Activated naive CD8-positive, alpha-beta T cell treated with anti-CD3 and anti-CD28 coated beads, Interleukin-2, amount 50 U/mL, for 24 hours (primary cell): ENCODE measurements at regions not wholly inside any gene's neighbourhood (a gene's known extent, or its start where the extent isn't known, plus 50 kb on each side); places are given as distances from the start of the nearest gene placed in this dataset.

Experiments
- ATAC-seq: fragments of 150-1000 bp; cut with Tn5 transposase; one replicate; pipeline ENCODE4 v1.10.0; 2021
- DNase-seq: peaks from one replicate; pipeline ENCODE4 v3.0.0; 2021
- H3K27ac Mint-ChIP-seq: one replicate; pipeline ENCODE4 v1.8.0; 2021; ENCODE audit warnings: mild to moderate bottlenecking, mixed read lengths
- H3K27me3 Mint-ChIP-seq: one replicate; pipeline ENCODE4 v1.8.0; 2021; ENCODE audit warnings: mixed read lengths
- H3K36me3 Mint-ChIP-seq: one replicate; pipeline ENCODE4 v1.8.0; 2021; ENCODE audit warnings: low read depth, mixed read lengths
- H3K4me1 Mint-ChIP-seq: one replicate; pipeline ENCODE4 v1.8.0; 2021; ENCODE audit warnings: mixed read lengths
- H3K4me3 Mint-ChIP-seq: one replicate; pipeline ENCODE4 v1.8.0; 2021; ENCODE audit warnings: mild to moderate bottlenecking, moderate library complexity, mixed read lengths
- H3K9me3 Mint-ChIP-seq: one replicate; pipeline ENCODE4 v1.8.0; 2021; ENCODE audit warnings: mixed read lengths

GRCh38 chr3:42037318-42037945 is 53.7 kb upstream of the TRAK1 start:
- Mint-ChIP-seq H3K4me3 (no peak overlapping the region), H3K27ac (no peak overlapping the region), H3K27me3 (no peaks in the 10 kb centered on the region), H3K9me3 (no peaks in the 10 kb centered on the region), H3K4me1 (peaks cover 27% of the 10 kb centered on the region), H3K36me3 (peaks cover 16% of the 10 kb centered on the region)
- ATAC-seq (peak; percentile 31), DNase-seq (no peak)

DNA sequence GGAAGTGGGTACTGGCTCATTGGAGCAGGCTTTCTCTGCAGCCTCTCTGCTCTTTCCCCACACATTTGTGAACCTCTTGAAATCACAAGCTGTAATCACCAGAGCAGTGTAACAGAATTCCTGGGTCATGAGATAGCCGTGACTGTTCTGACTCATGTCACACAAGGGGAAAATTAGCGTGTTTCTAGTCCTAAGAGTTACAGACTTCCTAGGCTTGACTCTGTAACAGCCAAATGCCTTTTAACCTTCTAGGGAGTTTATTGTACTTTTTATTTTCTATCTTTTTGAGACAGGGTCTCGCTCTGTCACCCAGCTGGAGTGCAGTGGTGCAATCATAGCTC is 54.7 kb upstream of the TRAK1 start:
- H3K9me3 Mint-ChIP-seq: no peaks in the 10 kb centered on the region
- H3K4me3 Mint-ChIP-seq: no peak overlapping the region
- H3K36me3 Mint-ChIP-seq: peaks cover 16% of the 10 kb centered on the region
- ATAC-seq (peak; percentile 9), DNase-seq (no peak)
- no peaks in the 10 kb centered on the region for H3K27me3 Mint-ChIP-seq
- peaks cover 34% of the 10 kb centered on the region for H3K4me1 Mint-ChIP-seq
- peak overlapping the region; percentile 61 for H3K27ac Mint-ChIP-seq

GRCh38 chr3:42035816-42036482 is 55.2 kb upstream of the TRAK1 start:
- DNase-seq: no peak
- peaks cover 34% of the 10 kb centered on the region for H3K4me1 Mint-ChIP-seq
- peak; percentile 18 for ATAC-seq

DNA sequence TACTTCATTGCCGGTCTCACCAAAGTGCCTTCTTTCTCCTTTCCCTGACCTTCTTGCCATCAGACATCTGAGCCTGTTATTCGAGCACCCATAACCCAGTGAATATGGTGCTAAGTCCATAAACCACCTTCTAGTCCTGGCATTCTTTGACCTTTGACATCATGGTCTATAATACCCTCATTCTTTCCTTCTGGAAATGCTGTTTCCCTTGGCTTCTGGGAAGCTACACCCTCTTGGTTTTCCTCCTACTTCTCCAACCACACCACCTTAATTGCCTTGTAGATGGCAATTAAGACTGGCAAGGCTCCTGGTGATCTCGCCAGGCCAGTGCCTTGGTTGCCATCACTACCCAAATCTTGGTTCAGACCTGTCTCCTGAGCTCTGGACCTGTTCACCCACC is 56.1 kb upstream of the TRAK1 start:
- peaks cover 16% of the 10 kb centered on the region for H3K36me3 Mint-ChIP-seq
- no peaks in the 10 kb centered on the region for H3K27me3 Mint-ChIP-seq
- no peaks in the 10 kb centered on the region for H3K9me3 Mint-ChIP-seq
- ATAC-seq (no peak), DNase-seq (no peak)
- no peak overlapping the region for H3K4me3 Mint-ChIP-seq
- no peak overlapping the region for H3K27ac Mint-ChIP-seq
- peaks cover 37% of the 10 kb centered on the region for H3K4me1 Mint-ChIP-seq

More at GRCh38 chr3:42035816-42036482, 55.2 kb upstream of the TRAK1 start:
- H3K27ac Mint-ChIP-seq: peak overlapping the region; percentile 61
- H3K27me3 Mint-ChIP-seq: no peaks in the 10 kb centered on the region
- no peaks in the 10 kb centered on the region for H3K9me3 Mint-ChIP-seq
- H3K4me3 Mint-ChIP-seq: no peak overlapping the region
- peaks cover 16% of the 10 kb centered on the region for H3K36me3 Mint-ChIP-seq

DNA sequence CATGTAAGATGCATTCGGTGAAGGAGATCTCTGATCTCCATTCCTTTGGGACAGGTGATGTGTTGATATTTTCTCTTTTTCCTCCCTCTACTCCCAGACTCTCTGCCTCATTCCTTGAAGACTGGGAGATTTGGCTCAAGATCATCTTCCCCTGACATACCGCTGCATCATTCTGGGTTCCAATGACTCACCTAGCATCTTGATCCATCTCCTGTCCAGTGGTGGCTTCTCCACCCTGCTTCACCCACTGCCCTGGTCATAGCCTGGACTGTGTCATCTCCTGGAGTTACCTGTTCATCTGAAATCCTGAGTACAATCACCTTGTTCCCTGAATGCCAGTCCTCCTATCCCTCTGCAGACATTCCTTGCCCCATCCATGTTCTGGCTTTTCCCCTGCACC is 57.4 kb upstream of the TRAK1 start:
- ATAC-seq (no peak), DNase-seq (no peak)
- H3K36me3 Mint-ChIP-seq: peaks cover 17% of the 10 kb centered on the region
- H3K4me1 Mint-ChIP-seq: peaks cover 46% of the 10 kb centered on the region
- H3K27me3 Mint-ChIP-seq: no peaks in the 10 kb centered on the region
- H3K9me3 Mint-ChIP-seq: peaks cover 1% of the 10 kb centered on the region
- H3K4me3 Mint-ChIP-seq: no peak overlapping the region
- H3K27ac Mint-ChIP-seq: peak overlapping the region; percentile 35

- Mint-ChIP-seq H3K27me3 (no peaks in the 10 kb centered on the region), H3K4me1 (peaks cover 50% of the 10 kb centered on the region)
Observed at GRCh38 chr3:42032693-42033349, 58.3 kb upstream of the TRAK1 start.

GRCh38 chr3:42031808-42032480 is 59.2 kb upstream of the TRAK1 start:
- DNase-seq (no peak), ATAC-seq (no peak)
- Mint-ChIP-seq H3K27me3 (no peaks in the 10 kb centered on the region), H3K27ac (no peak overlapping the region), H3K36me3 (peaks cover 20% of the 10 kb centered on the region), H3K4me1 (peaks cover 43% of the 10 kb centered on the region), H3K9me3 (peaks cover 8% of the 10 kb centered on the region), H3K4me3 (no peak overlapping the region)

More at GRCh38 chr3:42032693-42033349, 58.3 kb upstream of the TRAK1 start:
- Mint-ChIP-seq H3K4me3 (no peak overlapping the region), H3K9me3 (peaks cover 8% of the 10 kb centered on the region), H3K27ac (no peak overlapping the region), H3K36me3 (peaks cover 22% of the 10 kb centered on the region)
- ATAC-seq: no peak
- no peak for DNase-seq

DNA sequence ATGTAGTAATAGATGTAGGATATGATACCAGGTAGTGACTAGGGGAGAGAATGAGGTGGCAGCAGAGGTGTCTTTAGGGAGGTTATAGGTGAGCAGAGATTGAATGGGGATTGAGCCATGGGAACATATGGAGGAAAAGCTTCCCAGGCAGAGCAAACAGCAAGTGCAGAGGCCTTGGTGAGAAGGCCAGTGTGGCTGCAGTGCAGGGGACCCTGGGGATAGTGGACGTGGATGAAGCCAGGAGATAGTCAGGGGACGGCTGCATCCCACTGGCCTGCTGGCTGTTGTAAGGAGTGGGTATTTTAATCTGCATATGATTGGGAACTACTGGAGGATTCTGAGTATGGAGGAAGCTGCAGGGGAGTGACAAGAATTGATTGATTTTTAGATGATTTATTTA is 62.7 kb upstream of the TRAK1 start:
- H3K4me3 Mint-ChIP-seq: no peak overlapping the region
- H3K27ac Mint-ChIP-seq: peak overlapping the region; percentile 51
- DNase-seq (no peak), ATAC-seq (no peak)
- peaks cover 8% of the 10 kb centered on the region for H3K36me3 Mint-ChIP-seq
- H3K27me3 Mint-ChIP-seq: peaks cover under 1% of the 10 kb centered on the region
- H3K9me3 Mint-ChIP-seq: peaks cover 8% of the 10 kb centered on the region
- H3K4me1 Mint-ChIP-seq: peaks cover 63% of the 10 kb centered on the region

DNA sequence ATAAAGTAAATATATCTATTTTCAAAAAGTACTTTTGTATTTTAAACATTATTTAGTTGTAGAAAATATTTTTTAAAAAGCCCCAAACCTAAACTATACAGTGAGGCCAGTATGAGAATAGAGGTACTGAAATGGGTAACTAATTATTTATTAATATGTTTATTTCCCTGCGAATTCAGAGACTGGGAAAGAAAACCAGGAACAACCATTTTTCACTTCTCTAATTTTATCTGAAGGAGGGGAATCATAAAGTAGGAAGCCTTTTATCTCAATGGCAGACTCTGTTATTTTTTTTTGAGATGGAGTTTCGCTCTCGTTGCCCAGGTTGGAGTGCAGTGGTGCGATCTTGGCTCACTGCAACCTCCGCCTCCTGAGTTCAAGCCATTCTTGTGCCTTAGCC is 63.6 kb upstream of the TRAK1 start:
- H3K4me3 Mint-ChIP-seq: no peak overlapping the region
- H3K9me3 Mint-ChIP-seq: peaks cover 8% of the 10 kb centered on the region
- peaks cover 10% of the 10 kb centered on the region for H3K36me3 Mint-ChIP-seq
- H3K27ac Mint-ChIP-seq: no peak overlapping the region
- DNase-seq: no peak
- peaks cover 3% of the 10 kb centered on the region for H3K27me3 Mint-ChIP-seq
- H3K4me1 Mint-ChIP-seq: peaks cover 72% of the 10 kb centered on the region
- no peak for ATAC-seq

- Mint-ChIP-seq H3K36me3 (peaks cover 10% of the 10 kb centered on the region), H3K27ac (peak overlapping the region; percentile 69)
- peak; percentile 20 for DNase-seq
Observed at GRCh38 chr3:42025370-42026138, 63.7 kb upstream of the ULK4 start.

DNA sequence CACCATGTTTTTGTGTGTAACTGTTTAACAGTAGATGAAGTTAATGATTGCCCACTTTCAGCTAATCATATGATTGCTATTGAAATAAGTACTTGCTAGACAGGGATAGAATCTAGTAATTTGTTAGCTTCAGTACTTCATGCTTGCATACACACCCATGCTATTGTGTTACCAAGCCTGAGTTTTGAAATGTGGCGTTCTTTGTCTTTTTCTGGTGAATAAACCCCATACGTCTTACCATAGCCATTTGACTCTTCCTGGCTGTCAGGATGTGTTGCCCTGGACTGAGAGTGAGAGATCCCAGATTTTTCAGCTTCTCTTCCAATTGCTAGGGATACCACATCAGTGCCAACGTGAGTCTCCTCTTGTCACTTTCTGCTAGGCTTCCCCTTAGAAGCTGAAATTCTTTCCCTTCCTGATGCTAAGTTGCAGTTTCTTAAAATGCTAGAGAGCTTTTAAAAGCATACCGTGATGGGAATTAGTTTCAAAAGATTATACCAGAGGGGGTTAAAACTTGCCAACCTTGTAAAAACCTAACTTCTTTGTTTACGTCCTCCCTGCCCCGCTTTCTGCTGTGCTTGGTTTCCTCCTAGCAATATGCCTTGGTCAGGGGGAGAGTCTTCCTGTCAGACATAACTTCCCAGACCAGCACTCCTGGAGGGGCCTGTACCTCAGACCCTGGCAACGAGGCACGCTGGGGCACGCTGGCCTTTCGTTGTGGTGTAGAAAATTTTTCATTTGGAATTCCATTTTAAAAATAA is 62.9 kb upstream of the ULK4 start:
- peaks cover 3% of the 10 kb centered on the region for H3K27me3 Mint-ChIP-seq
- DNase-seq (no peak), ATAC-seq (no peak)
- no peak overlapping the region for H3K4me3 Mint-ChIP-seq
- H3K36me3 Mint-ChIP-seq: peaks cover 13% of the 10 kb centered on the region
- peaks cover 85% of the 10 kb centered on the region for H3K4me1 Mint-ChIP-seq
- H3K27ac Mint-ChIP-seq: peak overlapping the region; percentile 94
- H3K9me3 Mint-ChIP-seq: peaks cover 8% of the 10 kb centered on the region

More at GRCh38 chr3:42025370-42026138, 63.7 kb upstream of the ULK4 start:
- ATAC-seq: no peak
- peaks cover 80% of the 10 kb centered on the region for H3K4me1 Mint-ChIP-seq
- peaks cover 3% of the 10 kb centered on the region for H3K27me3 Mint-ChIP-seq
- peak overlapping the region; percentile 40 for H3K4me3 Mint-ChIP-seq
- peaks cover 8% of the 10 kb centered on the region for H3K9me3 Mint-ChIP-seq

DNA sequence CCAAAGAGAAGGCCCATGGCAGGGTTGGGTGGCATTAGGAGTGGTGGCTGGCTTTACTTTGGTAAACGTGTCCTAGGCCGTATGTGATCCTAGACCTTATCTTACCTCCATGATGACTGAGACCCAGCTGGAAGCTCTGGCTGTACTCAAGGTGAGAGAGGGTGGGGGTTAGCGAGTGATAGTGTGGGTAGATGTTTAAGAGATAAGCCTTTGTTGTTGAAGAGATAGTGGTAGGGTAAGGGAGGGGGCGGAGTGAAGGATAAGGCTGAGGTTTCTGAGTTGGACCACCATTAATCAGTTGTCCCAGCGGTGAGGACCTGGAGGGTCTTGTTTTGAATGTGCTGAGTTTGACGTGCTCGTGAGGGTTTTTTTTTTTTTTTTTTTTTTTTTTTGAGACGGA is 61.5 kb upstream of the ULK4 start:
- H3K36me3 Mint-ChIP-seq: peaks cover 8% of the 10 kb centered on the region
- H3K9me3 Mint-ChIP-seq: peaks cover 3% of the 10 kb centered on the region
- H3K4me3 Mint-ChIP-seq: peak overlapping the region; percentile 65
- peak overlapping the region; percentile 94 for H3K27ac Mint-ChIP-seq
- H3K27me3 Mint-ChIP-seq: peaks cover 3% of the 10 kb centered on the region
- peak; percentile 56 for DNase-seq
- ATAC-seq: peak; percentile 95
- H3K4me1 Mint-ChIP-seq: peaks cover 87% of the 10 kb centered on the region

DNA sequence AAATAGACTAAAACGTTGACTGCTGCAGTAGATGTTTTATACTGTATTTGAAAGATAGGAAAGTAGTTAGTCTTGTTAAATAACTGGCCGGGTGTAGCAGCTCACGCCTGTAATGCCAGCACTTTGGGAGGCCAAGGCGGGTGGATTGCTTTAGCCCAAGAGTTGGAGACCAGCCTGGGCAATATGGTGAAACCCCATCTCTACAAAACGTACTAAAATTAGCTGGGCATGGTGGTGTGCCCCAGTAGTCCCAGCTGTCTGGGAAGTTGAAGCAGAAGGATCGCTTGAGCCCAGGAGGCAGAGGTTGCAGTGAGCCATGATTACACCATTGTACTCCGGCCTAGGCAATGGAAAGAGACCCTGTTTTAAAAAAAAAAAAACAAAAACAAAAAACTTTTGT is 60.5 kb upstream of the ULK4 start:
- DNase-seq (no peak), ATAC-seq (no peak)
- Mint-ChIP-seq H3K9me3 (no peaks in the 10 kb centered on the region), H3K27ac (peak overlapping the region; percentile 61), H3K36me3 (peaks cover 6% of the 10 kb centered on the region), H3K4me1 (peaks cover 93% of the 10 kb centered on the region), H3K4me3 (no peak overlapping the region), H3K27me3 (peaks cover 3% of the 10 kb centered on the region)
